IPS-20b (cell line): ENCODE measurements at regions not wholly inside any gene's neighbourhood (a gene's known extent, or its start where the extent isn't known, plus 50 kb on each side); places are given as distances from the start of the nearest gene placed in this dataset.
"Not testable (repeated sequence)": the region's sequence is repeated elsewhere in the genome, so short reads cannot be mapped to it uniquely, and the experiment has no call there.

Source experiments
- H3K27ac ChIP-seq: one replicate; pipeline ENCODE4 v1.5.1; 2013; ENCODE audit warnings: low read length
- H3K27me3 ChIP-seq: 2 replicates; pipeline ENCODE4 v1.6.1; 2013; ENCODE audit warnings: mild to moderate bottlenecking, low read length, inconsistent platforms; ENCODE audit not compliant: insufficient read depth
- H3K36me3 ChIP-seq: 2 replicates; pipeline ENCODE4 v1.6.1; 2013; ENCODE audit warnings: low read depth, mild to moderate bottlenecking, inconsistent platforms, low read length, moderate library complexity; ENCODE audit not compliant: insufficient read depth
- H3K4me1 ChIP-seq: 2 replicates; pipeline ENCODE4 v1.6.1; 2013; ENCODE audit warnings: mild to moderate bottlenecking, control low read depth, inconsistent platforms, low read length, moderate library complexity; ENCODE audit not compliant: insufficient read depth
- H3K4me3 ChIP-seq: 2 replicates; pipeline ENCODE4 v1.5.1; 2013; ENCODE audit warnings: mild to moderate bottlenecking, low read length, inconsistent platforms
- H3K9ac ChIP-seq: 2 replicates; pipeline ENCODE4 v1.6.1; 2013; ENCODE audit warnings: low read depth, mild to moderate bottlenecking, inconsistent platforms, low read length, moderate library complexity
- H3K9me3 ChIP-seq: 2 replicates; pipeline ENCODE4 v1.6.1; 2013; ENCODE audit warnings: mild to moderate bottlenecking, low read depth, low read length, inconsistent platforms; ENCODE audit not compliant: insufficient read depth

- Histone ChIP-seq H3K27ac (no peak overlapping the region), H3K4me3 (no peak overlapping the region), H3K9me3 (peaks cover 10% of the 10 kb centered on the region), H3K9ac (no peak overlapping the region), H3K4me1 (no peaks in the 10 kb centered on the region), H3K27me3 (no peaks in the 10 kb centered on the region), H3K36me3 (no peaks in the 10 kb centered on the region)
Measured at GRCh38 chr10:123394382-123394781, 240.2 kb downstream of the BUB3 start.

DNA sequence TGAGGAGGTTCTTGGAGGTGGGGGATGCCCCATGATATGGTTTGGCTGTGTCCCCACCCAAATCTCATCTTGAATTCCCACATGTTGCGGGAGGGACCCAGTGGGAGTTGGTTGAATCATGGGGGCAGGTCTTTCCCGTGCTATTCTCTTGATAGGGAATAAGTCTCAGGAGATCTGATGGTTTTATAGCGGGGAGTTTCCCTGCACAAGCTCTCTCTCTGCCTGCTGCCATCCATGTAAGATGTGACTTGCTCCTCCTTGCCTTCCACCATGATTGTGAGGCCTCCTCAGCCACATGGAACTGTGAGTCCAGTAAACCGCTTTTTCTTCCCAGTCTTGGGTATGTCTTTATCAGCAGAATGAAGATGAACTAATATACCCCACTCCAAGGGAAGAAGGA lies 241.0 kb downstream of the BUB3 start:
- not testable (repeated sequence) for H3K27me3 ChIP-seq, H3K9ac ChIP-seq, H3K4me3 ChIP-seq, H3K36me3 ChIP-seq, H3K9me3 ChIP-seq, H3K27ac ChIP-seq, H3K4me1 ChIP-seq

- Histone ChIP-seq H3K4me1 (no peaks in the 10 kb centered on the region), H3K27ac (no peak overlapping the region)
Measured at GRCh38 chr10:123395906-123396305, 241.7 kb downstream of the BUB3 start.

DNA sequence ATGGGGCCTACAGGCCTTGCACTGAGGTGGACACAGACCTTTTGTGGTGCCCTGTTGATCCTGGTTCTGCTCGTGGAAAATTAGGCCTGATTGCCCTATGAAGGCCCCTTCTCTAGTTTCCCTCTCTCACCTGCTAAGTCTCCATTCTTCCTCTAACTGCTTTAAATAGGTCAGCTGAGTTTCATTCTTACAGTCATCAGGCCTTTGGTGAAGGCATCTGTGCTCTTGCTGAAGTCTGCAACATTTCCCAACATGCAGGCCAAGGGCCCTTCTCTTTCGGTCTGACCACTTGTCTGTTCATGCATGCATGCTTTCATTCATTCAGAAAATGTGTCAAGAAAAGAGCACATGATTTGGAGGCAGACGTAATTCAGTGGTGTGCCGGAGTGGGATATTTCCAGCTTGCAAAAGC lies 244.0 kb downstream of the BUB3 start:
- Histone ChIP-seq H3K4me1 (no peaks in the 10 kb centered on the region), H3K4me3 (no peak overlapping the region), H3K27ac (no peak overlapping the region), H3K27me3 (no peaks in the 10 kb centered on the region), H3K9ac (no peak overlapping the region), H3K9me3 (peaks cover 8% of the 10 kb centered on the region), H3K36me3 (no peaks in the 10 kb centered on the region)

More at GRCh38 chr10:123395906-123396305, 241.7 kb downstream of the BUB3 start:
- H3K36me3 ChIP-seq: no peaks in the 10 kb centered on the region
- H3K9me3 ChIP-seq: peaks cover 8% of the 10 kb centered on the region
- H3K27me3 ChIP-seq: no peaks in the 10 kb centered on the region
- H3K4me3 ChIP-seq: no peak overlapping the region
- no peak overlapping the region for H3K9ac ChIP-seq

DNA sequence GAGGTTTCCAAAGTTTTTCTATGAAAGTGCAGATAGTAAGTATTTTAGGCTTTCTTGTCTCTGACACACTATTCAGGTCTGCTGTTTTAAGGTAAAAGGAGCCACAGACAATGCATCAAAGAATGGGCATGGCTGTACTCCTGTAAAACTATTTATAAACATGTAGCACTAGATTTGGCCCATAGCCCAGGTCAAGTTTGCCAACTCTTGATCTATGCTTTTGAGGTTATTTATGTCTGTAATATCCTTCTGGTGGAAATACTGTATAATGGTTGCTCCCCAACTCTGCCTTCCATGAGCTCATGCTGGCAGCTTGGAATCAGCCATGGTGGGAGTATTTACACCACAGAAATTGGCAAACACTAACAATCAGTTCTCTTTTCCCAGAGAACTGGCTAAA lies 244.6 kb downstream of the BUB3 start:
- Histone ChIP-seq H3K9ac (no peak overlapping the region), H3K4me1 (no peaks in the 10 kb centered on the region), H3K27me3 (no peaks in the 10 kb centered on the region), H3K9me3 (peaks cover 12% of the 10 kb centered on the region), H3K4me3 (no peak overlapping the region), H3K36me3 (no peaks in the 10 kb centered on the region), H3K27ac (no peak overlapping the region)

- H3K27me3 ChIP-seq: no peaks in the 10 kb centered on the region
- H3K27ac ChIP-seq: no peak overlapping the region
- H3K4me1 ChIP-seq: no peaks in the 10 kb centered on the region
- H3K9ac ChIP-seq: no peak overlapping the region
- H3K36me3 ChIP-seq: no peaks in the 10 kb centered on the region
- peaks cover 18% of the 10 kb centered on the region for H3K9me3 ChIP-seq
- H3K4me3 ChIP-seq: no peak overlapping the region
Measured at GRCh38 chr10:123399276-123399839, 245.2 kb downstream of the BUB3 start.

GRCh38 chr10:123402021-123402420 lies 247.8 kb downstream of the BUB3 start:
- peaks cover 20% of the 10 kb centered on the region for H3K9me3 ChIP-seq
- H3K4me3 ChIP-seq: no peak overlapping the region
- H3K9ac ChIP-seq: no peak overlapping the region
- no peaks in the 10 kb centered on the region for H3K36me3 ChIP-seq
- H3K27ac ChIP-seq: no peak overlapping the region
- H3K27me3 ChIP-seq: no peaks in the 10 kb centered on the region
- H3K4me1 ChIP-seq: no peaks in the 10 kb centered on the region

DNA sequence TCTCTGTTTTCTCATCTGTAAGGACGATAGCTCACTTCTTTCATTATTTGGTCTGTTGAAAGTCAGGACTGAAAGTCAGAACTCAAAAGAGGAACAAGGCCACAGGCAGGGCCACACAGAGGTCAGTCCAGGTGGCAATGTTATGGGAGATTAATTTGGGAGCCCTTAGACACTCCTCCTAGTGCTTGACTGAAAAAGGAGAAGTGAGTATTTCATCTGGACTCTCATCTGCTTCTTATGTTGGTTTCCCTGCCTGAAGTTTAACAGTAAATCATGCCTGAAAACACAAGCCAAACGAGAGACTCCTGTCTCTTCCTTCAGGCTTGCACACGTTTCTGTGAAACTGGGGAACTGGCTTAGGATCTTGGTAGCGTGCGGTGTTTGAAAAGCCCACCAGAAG lies 248.5 kb downstream of the BUB3 start:
- Histone ChIP-seq H3K27ac (no peak overlapping the region), H3K9ac (no peak overlapping the region), H3K9me3 (peaks cover 20% of the 10 kb centered on the region), H3K36me3 (no peaks in the 10 kb centered on the region), H3K27me3 (no peaks in the 10 kb centered on the region), H3K4me3 (no peak overlapping the region), H3K4me1 (no peaks in the 10 kb centered on the region)

DNA sequence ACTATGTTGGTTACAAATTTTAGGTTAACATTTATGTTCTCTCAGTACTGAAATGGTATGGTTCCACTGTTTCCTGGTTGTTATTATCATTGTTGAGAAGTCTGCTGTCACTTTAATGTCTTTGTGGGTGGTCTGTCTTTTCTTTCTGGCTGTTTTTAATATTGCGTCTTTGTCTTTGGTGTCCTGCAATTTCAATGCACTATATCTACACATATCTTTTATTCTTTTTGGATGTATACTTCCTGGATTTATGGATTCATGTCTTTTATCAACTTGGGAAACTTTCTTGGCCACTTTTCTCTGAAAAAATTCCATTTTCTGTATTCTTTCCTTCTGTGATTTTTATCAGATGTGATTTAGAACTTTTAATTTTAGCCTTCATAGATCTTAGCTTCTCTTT lies 250.2 kb downstream of the BUB3 start:
- peaks cover 20% of the 10 kb centered on the region for H3K9me3 ChIP-seq
- no peak overlapping the region for H3K27ac ChIP-seq
- H3K27me3 ChIP-seq: no peaks in the 10 kb centered on the region
- H3K4me3 ChIP-seq: no peak overlapping the region
- H3K36me3 ChIP-seq: no peaks in the 10 kb centered on the region
- no peak overlapping the region for H3K9ac ChIP-seq
- no peaks in the 10 kb centered on the region for H3K4me1 ChIP-seq

GRCh38 chr10:123408660-123409059 lies 254.5 kb downstream of the BUB3 start:
- peaks cover 17% of the 10 kb centered on the region for H3K9me3 ChIP-seq

DNA sequence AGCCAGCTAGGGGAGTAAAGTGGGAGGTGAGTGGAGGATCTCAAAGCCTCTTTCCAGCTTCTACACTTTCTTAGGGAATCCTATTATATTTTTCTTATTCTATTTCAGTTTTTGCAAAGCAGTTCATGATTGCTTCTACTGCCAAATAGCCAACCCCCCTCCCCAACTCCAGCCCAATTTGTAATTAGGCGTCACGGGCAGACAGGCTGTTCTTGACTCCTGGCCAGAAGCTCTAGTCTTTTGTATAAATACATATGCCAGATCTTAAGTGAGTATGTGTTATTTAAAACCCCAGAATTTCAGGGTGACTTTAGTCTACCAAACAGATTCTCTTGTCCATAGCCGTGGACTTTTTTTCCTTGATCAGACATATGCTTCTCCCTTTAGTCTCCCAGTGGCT lies 255.2 kb downstream of the BUB3 start:
- Histone ChIP-seq H3K27ac (no peak overlapping the region), H3K27me3 (no peaks in the 10 kb centered on the region), H3K36me3 (no peaks in the 10 kb centered on the region), H3K4me1 (no peaks in the 10 kb centered on the region), H3K9me3 (peaks cover 9% of the 10 kb centered on the region; the same call in 1 of the 2 replicates), H3K9ac (no peak overlapping the region), H3K4me3 (no peak overlapping the region)

More at GRCh38 chr10:123408660-123409059, 254.5 kb downstream of the BUB3 start:
- H3K36me3 ChIP-seq: no peaks in the 10 kb centered on the region
- H3K9ac ChIP-seq: no peak overlapping the region
- H3K27ac ChIP-seq: no peak overlapping the region
- no peak overlapping the region for H3K4me3 ChIP-seq
- H3K27me3 ChIP-seq: no peaks in the 10 kb centered on the region
- H3K4me1 ChIP-seq: no peaks in the 10 kb centered on the region

DNA sequence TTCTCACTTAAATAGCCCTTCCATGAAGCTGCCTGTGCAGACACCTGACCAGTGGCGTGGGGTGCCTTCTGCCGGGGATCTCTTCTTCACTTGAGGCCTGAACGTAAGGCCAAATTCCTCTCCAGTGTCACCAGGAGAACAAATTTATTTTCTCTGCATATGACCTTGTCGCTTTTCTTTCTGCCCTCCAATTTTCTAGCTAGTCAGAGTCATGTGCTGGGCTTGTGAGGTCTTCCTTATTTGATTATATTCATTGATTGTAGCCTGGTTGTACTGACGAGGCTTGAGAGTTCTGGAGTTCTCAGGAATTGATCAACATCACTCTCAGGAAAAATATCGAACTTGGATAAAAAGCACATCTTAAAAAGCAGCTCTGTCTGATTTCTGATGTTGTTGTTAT lies 255.7 kb downstream of the BUB3 start:
- Histone ChIP-seq H3K9me3 (peaks cover 5% of the 10 kb centered on the region; the same call in 1 of the 2 replicates), H3K4me1 (no peaks in the 10 kb centered on the region), H3K27ac (no peak overlapping the region), H3K36me3 (no peaks in the 10 kb centered on the region), H3K9ac (no peak overlapping the region), H3K4me3 (no peak overlapping the region), H3K27me3 (no peaks in the 10 kb centered on the region)
